ENCODE measurements at regions not wholly inside any gene's neighbourhood (a gene's known extent, or its start where the extent isn't known, plus 50 kb on each side); places are given as distances from the start of the nearest gene placed in this dataset.
A peak's percentile ranks its signal among the peaks of the same experiment; 100 is the strongest.

DNA sequence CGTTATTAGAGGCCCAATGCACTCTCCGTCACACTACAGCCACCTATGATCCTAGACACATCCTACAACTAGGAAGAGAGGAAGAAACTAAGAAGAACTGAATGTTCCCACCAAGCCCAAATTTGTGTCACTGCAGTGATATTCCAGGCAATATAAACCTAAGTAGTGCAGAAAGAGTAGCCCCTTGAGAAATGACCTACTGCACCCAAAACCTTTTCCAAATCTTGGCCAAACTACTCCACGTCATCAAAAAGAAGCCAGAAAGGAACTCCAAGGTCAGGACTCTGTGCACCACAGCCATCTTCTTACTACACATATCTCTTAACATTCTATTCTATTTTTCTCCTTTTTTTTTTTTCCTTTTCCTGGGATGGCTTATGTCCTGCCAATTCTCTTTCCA, 60.2 kb downstream of the ADAMTS1 start:
- in situ Hi-C loops (cut with MboI; ENCODE audit: low sequenced_read_pairs) = no loop called here
- H3K27me3 ChIP-seq (ENCODE audit: low read depth) = no peaks in the 10 kb centered on the region
- no peaks in the 10 kb centered on the region for H3K36me3 ChIP-seq (replicated peaks)
- H3K9me3 ChIP-seq = no peaks in the 10 kb centered on the region
- no peak overlapping the region for H3K4me3 ChIP-seq
- DNase-seq (ENCODE audit: low spot score in 2 of 2) = no peak
- H3K4me1 ChIP-seq = no peaks in the 10 kb centered on the region

DNA sequence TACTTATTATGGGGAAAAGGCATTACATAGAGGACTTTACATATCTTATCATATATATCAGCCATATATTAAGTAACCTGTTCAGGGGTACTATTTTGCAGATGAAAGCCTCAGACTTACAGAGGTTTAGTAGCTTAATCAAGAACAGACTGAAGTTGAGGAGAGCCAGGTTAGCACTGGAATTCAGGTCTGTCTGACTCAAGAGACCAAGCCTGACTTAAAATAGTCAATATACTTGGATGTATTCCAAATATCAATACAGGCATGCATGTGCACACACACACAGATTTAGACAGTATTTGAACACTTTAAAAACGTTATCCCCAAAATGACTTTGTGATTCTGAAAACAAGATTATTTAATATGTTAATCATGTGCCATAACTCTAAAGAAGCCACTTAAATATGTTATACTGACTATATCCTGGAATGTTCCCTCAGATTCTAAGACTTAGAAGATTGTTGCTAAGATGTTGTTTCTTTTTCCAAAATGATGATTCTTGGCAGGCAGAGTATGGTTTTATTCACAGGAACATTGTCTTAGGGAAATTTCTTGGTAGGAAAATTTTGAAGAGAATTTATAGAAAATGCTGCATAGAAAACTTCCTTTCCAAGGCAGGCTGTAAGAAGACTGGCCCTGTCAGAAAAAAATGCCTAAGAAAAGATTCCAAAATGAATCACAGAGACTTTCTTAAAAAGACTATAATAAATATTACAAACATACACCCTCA, 61.6 kb downstream of the ADAMTS1 start:
- no peak overlapping the region for H3K4me3 ChIP-seq
- no peak for DNase-seq (ENCODE audit: low spot score in 2 of 2)
- in situ Hi-C loops (cut with MboI; ENCODE audit: low sequenced_read_pairs) = no loop called here
- no peaks in the 10 kb centered on the region for H3K4me1 ChIP-seq
- H3K27me3 ChIP-seq (ENCODE audit: low read depth) = no peaks in the 10 kb centered on the region
- no peaks in the 10 kb centered on the region for H3K36me3 ChIP-seq (replicated peaks)
- no peaks in the 10 kb centered on the region for H3K9me3 ChIP-seq

DNA sequence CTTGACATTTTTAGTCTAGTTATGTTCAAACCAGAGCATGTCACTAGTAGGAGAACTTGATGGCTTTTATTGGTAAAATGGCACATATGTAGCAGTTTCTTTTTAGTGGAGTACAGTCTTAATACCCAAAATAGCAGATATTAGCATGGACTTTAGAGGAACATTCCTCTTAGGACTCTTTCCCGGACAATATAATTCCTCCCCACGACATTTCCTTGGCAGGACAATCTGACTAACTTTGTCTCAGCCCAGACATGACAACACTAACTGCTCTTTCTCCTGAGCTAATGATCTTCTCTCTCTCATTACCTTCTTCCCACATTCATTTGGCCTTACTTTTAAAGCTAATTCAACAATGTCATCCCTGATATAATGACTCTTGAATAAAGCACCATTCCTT, 62.5 kb downstream of the ADAMTS1 start:
- in situ Hi-C loops (cut with MboI; ENCODE audit: low sequenced_read_pairs) = no loop called here
- H3K9me3 ChIP-seq = no peaks in the 10 kb centered on the region
- no peaks in the 10 kb centered on the region for H3K4me1 ChIP-seq
- no peak overlapping the region for H3K4me3 ChIP-seq
- H3K36me3 ChIP-seq (replicated peaks) = no peaks in the 10 kb centered on the region
- DNase-seq (ENCODE audit: low spot score in 2 of 2) = no peak
- no peaks in the 10 kb centered on the region for H3K27me3 ChIP-seq (ENCODE audit: low read depth)

DNA sequence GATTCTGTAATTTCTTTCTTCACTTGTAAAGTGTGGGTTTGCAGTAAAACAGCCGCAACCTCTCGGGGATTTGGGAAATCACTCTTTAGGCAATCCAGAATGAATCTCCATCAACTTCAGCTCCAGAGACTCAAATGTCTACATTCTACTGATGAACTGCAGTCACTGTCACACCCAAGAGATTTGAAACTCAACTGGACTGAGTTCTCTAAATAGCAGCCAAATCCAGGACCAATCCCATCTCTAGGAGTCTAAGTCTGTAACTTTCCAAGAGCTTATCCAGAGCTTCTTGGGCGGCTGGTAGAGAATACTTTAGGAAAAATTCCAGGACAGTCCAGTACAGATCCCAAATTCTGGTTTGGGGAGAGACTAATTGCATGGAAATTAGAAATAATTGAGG, 62.9 kb downstream of the ADAMTS1 start:
- H3K4me1 ChIP-seq = no peaks in the 10 kb centered on the region
- in situ Hi-C loops (cut with MboI; ENCODE audit: low sequenced_read_pairs) = no loop called here
- no peaks in the 10 kb centered on the region for H3K9me3 ChIP-seq
- H3K27me3 ChIP-seq (ENCODE audit: low read depth) = no peaks in the 10 kb centered on the region
- DNase-seq (ENCODE audit: low spot score in 2 of 2) = no peak
- H3K4me3 ChIP-seq = no peak overlapping the region
- no peaks in the 10 kb centered on the region for H3K36me3 ChIP-seq (replicated peaks)

DNA sequence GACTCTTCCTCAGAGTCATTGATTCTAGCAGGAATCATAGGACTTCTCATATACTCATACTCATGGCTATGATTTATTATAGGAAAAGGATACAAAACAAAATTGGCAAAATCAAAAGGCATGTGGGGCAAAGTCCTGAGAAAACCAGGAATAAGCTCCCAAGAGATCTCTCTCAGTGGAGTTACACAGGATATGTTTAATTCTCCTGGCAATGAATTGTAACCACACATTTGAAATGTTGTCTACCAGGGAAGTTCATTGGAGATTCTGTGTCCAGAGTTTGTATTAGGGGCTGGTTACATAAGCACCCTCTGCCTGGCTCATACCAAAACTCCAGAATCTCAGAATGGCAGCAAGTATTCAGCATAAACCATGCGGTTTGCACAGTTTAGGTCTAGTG, 63.9 kb downstream of the ADAMTS1 start:
- H3K27me3 ChIP-seq (ENCODE audit: low read depth) = no peaks in the 10 kb centered on the region; the same call in none of the 2 replicates
- H3K4me1 ChIP-seq = no peaks in the 10 kb centered on the region
- H3K4me3 ChIP-seq = no peak overlapping the region
- no peaks in the 10 kb centered on the region for H3K36me3 ChIP-seq (replicated peaks)
- in situ Hi-C loops (cut with MboI; ENCODE audit: low sequenced_read_pairs) = no loop called here
- H3K9me3 ChIP-seq = no peaks in the 10 kb centered on the region
- no peak for DNase-seq (ENCODE audit: low spot score in 2 of 2)

DNA sequence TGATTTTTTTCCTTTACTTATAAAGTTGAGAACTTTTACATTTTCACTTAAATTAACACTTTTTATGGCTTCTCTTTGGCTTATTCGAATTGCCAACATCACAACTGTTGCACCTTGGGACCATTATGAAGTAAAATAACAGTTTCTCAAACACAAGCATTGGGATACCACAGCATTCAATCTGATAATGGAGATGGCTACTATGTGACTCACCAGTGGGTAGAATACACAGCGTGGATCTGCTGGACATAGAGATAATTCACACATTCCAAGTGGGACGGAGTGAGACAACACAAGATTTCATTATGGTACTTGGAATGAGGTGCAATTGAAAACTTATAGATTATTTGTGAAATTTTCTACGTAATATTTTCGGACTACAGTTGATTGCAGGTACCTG, 68.0 kb downstream of the ADAMTS1 start:
- no peak overlapping the region for H3K4me3 ChIP-seq
- no peaks in the 10 kb centered on the region; the same call in none of the 2 replicates for H3K27me3 ChIP-seq (ENCODE audit: low read depth)
- in situ Hi-C loops (cut with MboI; ENCODE audit: low sequenced_read_pairs) = no loop called here
- no peaks in the 10 kb centered on the region for H3K4me1 ChIP-seq
- no peaks in the 10 kb centered on the region for H3K36me3 ChIP-seq (replicated peaks)
- no peaks in the 10 kb centered on the region for H3K9me3 ChIP-seq
- DNase-seq (ENCODE audit: low spot score in 2 of 2) = no peak

DNA sequence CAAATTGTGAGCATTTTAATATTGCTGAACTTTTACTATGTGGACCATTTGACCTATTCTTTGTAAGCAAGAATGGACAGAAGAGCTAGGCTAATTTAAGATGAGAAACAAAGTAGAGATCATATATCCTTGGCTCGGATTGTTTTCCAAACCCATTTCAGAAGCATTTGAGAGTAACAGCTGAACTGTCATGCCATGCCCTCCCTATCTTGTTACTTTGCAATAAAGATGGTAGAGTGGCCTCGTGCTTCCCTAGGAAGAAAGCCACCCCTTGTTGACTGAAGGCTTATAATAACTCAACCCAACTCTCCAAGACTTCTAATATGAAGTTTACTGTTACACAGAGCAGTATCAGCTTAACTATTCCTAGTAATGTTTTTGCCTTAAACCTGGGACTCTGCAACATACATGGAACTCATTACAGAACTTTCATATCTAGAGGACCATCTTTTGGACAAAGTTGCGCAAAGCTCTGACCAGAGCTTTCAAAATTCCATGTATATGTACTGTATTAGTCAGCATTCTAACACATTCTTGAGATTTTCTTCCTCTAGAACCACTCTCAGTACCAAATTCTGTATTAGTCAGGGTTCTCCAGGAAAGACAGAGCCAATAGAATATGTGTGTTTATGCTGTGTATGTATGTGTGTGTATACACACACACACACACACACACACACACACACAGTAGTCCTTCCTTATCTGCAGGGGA, 68.7 kb downstream of the ADAMTS1 start:
- no peak for DNase-seq (ENCODE audit: low spot score in 2 of 2)
- Histone ChIP-seq H3K4me3 (no peak overlapping the region), H3K9me3 (no peaks in the 10 kb centered on the region), H3K27me3 (ENCODE audit: low read depth) (no peaks in the 10 kb centered on the region; the same call in none of the 2 replicates), H3K4me1 (no peaks in the 10 kb centered on the region), H3K36me3 (replicated peaks) (no peaks in the 10 kb centered on the region)
- in situ Hi-C loops (cut with MboI; ENCODE audit: low sequenced_read_pairs) = no loop called here

DNA sequence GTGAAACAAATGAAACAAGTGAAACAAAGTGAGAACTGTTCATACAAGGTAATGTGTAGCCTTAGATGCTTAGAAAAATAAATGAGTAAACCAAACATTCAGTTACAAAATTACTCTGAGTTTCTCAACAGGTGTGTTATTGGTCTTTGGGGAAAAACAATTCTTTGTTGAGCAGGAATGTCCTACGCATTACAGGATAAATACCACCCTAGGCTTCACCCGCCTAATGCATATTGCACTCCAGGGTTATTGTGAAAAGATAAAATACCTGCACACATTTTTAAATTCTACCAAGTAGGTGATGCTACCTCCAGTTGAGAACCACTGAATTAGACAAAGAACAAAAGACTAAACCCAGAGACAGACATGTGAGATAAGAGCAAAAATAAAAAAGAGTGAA, 72.2 kb downstream of the ADAMTS1 start:
- Histone ChIP-seq H3K4me1 (no peaks in the 10 kb centered on the region), H3K4me3 (no peak overlapping the region), H3K27me3 (ENCODE audit: low read depth) (no peaks in the 10 kb centered on the region; the same call in none of the 2 replicates), H3K36me3 (replicated peaks) (no peaks in the 10 kb centered on the region), H3K9me3 (no peaks in the 10 kb centered on the region)
- in situ Hi-C loops (cut with MboI; ENCODE audit: low sequenced_read_pairs) = no loop called here
- no peak for DNase-seq (ENCODE audit: low spot score in 2 of 2)

DNA sequence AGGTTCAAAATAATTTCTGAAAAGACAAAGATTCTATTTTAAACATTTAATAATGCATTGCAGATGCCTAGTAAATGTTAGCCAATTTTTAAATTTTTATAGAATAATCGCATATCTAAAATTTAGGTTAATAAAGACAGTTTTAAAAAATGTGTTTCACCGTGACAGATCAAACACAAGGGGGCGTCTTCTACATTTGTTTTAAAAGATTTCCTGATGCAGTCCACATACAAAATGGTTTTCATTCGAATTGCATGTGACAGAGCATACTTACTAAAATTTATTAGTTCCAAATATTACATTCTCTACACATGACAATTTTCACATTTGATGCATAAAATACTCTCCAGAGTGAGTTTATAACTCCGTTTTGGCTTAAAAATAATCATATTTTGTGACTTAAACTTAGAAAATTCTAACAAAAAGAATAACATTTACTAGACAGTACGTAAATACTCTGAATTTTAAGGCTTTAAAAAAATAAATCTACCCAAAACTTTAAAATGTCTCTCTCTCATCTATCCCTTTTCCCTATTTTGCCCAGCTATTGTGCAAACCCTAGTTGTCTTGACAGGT, 75.5 kb downstream of the ADAMTS1 start:
- Histone ChIP-seq H3K9me3 (no peaks in the 10 kb centered on the region), H3K36me3 (replicated peaks) (no peaks in the 10 kb centered on the region), H3K27me3 (ENCODE audit: low read depth) (no peaks in the 10 kb centered on the region), H3K4me1 (no peaks in the 10 kb centered on the region), H3K4me3 (no peak overlapping the region)
- DNase-seq (ENCODE audit: low spot score in 2 of 2) = peak; percentile 10 to 17
- in situ Hi-C loops (cut with MboI; ENCODE audit: low sequenced_read_pairs) = no loop called here

DNA sequence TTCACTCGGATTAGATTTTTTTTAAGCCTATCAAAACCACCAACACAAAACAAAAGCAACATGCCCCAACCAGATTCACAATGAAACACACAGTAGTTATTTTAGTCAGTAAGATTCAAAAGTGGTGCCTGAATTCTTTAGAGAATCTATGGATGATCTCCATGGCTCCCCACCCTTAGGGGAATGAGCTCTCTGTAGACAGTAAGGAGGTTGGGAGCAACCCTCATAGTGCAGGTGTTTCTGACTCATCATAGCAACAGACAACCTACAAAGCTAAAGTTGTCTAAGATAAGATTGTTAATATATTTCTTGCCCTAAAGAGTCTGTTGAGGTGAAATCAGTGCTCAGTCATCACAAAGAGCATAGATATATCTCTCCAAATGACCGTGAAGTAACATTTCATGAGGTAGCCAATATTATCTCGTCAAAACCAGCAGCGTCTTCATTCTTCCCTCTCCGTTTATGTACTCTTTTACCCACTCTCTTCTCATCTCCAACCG, 78.3 kb downstream of the ADAMTS1 start:
- Histone ChIP-seq H3K27me3 (ENCODE audit: low read depth) (no peaks in the 10 kb centered on the region), H3K9me3 (no peaks in the 10 kb centered on the region), H3K4me1 (no peaks in the 10 kb centered on the region), H3K4me3 (no peak overlapping the region), H3K36me3 (replicated peaks) (no peaks in the 10 kb centered on the region)
- in situ Hi-C loops (cut with MboI; ENCODE audit: low sequenced_read_pairs) = no loop called here
- no peak for DNase-seq (ENCODE audit: low spot score in 2 of 2)

DNA sequence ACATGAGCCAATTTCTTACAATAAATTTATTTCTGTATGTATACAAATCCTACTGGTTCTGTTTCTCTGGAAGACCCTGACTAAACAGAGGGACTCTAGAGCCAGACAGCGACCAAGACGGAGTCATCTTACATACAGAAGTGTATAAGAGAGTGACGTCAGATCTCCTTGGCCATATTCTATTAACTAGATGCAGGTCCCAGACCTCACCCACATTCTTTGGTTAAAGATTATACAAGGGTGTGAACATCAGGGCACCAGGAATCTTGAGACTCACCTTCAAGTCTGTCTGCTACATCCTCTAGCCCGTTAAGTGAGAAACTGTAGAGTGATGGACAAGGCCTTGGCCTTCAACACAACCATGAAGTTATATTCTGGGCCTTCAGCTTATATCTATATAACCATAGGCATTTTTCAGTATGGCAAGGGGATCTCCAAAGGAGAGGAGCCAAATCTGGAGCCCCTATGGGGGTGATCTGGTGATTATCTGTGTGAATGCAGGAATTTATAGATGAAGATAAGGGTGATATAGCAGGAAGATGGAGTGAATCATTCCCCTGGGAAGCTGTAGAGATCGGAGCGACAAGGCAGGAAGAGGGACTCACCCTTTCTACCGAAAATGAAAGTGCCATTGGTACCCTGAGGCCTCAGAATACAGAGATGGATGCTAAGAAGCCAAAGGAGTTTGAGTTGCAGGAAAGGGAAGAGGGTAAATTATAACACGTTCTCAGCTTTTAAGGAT, 83.9 kb downstream of the ADAMTS1 start:
- Histone ChIP-seq H3K27me3 (ENCODE audit: low read depth) (peaks cover 2% of the 10 kb centered on the region; the same call in 1 of the 2 replicates), H3K4me1 (no peaks in the 10 kb centered on the region), H3K9me3 (no peaks in the 10 kb centered on the region), H3K4me3 (no peak overlapping the region), H3K36me3 (replicated peaks) (no peaks in the 10 kb centered on the region)
- no peak for DNase-seq (ENCODE audit: low spot score in 2 of 2)
- in situ Hi-C loops (cut with MboI; ENCODE audit: low sequenced_read_pairs) = no loop called here

DNA sequence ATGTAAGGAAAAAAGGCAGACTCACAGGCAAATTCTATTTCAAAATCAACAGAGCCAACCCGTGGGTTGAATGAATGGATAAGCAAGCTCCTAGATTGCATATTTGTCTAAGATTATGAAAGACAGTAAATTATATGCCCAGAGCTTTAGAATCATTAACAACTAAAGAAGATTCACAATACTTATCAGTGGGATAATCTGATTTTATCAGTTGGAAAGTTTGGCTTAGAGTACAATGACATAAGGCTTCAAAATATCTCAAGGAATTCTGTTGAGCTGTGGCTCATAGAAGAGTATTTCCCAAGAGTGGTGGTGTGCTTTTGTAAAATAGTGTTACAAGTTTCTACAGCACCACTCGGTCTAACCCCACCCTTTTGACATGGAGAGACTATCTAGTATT, 85.5 kb downstream of the ADAMTS1 start:
- H3K4me3 ChIP-seq = no peak overlapping the region
- no peak for DNase-seq (ENCODE audit: low spot score in 2 of 2)
- no peaks in the 10 kb centered on the region for H3K4me1 ChIP-seq
- in situ Hi-C loops (cut with MboI; ENCODE audit: low sequenced_read_pairs) = no loop called here
- peaks cover 9% of the 10 kb centered on the region for H3K27me3 ChIP-seq (ENCODE audit: low read depth)
- no peaks in the 10 kb centered on the region for H3K36me3 ChIP-seq (replicated peaks)
- H3K9me3 ChIP-seq = no peaks in the 10 kb centered on the region

DNA sequence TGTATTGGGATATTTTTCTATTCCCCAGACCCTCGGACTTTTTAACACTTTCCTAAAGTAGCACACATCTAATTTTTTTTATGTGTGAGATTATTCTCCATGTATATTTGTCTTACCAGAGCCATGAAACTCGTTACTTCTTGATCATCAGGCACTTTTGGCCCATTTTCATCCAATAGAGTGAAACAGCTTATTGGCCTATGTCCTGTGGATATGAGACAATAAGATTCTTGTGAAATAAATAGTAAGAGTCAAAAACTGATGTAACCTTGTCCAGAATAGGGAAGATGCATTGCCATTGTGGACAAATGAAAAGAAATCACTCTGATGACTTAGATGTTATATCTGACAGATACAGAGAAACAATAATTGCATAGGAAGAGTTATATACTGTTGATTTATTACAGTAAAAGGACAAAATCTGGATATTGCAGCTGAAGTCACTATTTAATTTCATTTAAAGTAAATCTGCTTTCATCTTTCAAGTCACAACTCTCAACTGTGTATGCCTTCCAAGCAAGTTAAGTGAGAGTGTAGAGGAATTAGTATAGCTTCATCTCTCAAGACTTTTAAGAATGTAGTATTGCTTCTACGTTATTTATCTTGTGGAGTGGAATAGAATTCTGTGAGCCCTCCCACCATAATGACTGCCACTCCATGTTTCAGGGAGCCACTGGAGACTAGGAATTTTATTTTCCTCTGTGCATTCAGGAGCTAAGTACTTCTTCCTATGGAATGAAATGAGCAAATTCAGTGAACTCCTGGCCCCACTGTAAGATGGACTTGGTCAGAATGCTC, 86.9 kb downstream of the ADAMTS1 start:
- Histone ChIP-seq H3K4me1 (no peaks in the 10 kb centered on the region), H3K4me3 (no peak overlapping the region), H3K9me3 (no peaks in the 10 kb centered on the region), H3K27me3 (ENCODE audit: low read depth) (peaks cover 9% of the 10 kb centered on the region), H3K36me3 (replicated peaks) (no peaks in the 10 kb centered on the region)
- no peak for DNase-seq (ENCODE audit: low spot score in 2 of 2)
- in situ Hi-C loops (cut with MboI; ENCODE audit: low sequenced_read_pairs) = no loop called here
